ENCODE measurements at regions not wholly inside any gene's neighbourhood (a gene's known extent, or its start where the extent isn't known, plus 50 kb on each side); places are given as distances from the start of the nearest gene placed in this dataset.

GRCh38 chr15:47570044-47570443 is 147.3 kb upstream of the SEMA6D start:
- 92 to 97% (median 93%) methylated on average over 4 of the region's 4 CpGs for WGBS, 3 donors
- no peak for DNase-seq
- intact Hi-C loops (cut with DNase I), result no loop called here
- Histone ChIP-seq H3K36me3 (no peaks in the 10 kb centered on the region), H3K27ac (no peak overlapping the region), H3K27me3 (no peaks in the 10 kb centered on the region), H3K4me3 (no peak overlapping the region), H3K4me1 (ENCODE audit: insufficient read depth) (peaks cover 1% of the 10 kb centered on the region), H3K9me3 (no peaks in the 10 kb centered on the region)
- no peak for TF ChIP-seq POLR2A (IDR thresholded peaks at IDR 0.05)

DNA sequence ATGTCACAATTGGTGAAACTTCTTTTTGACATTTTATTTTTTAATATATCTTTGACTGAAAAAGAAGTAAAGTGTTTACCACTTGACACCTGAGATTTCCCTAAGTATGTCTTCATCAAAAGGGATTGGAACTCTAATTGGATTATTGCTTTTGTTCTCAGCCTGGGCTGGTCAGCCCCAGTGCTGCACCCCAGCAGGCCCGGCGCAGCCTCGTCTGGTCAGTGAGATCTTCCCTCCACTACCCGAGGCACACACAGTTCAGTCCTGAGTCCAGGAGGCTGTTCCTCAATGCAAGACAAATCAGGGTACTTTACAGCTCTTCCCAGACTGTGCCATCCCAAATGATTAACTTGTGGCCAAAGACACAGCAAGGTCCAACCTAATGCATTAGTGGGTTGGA is 146.9 kb upstream of the SEMA6D start:
- 66 to 69% (median 67%) methylated on average over 4 of the region's 4 CpGs for WGBS, 3 donors
- no peak overlapping the region for H3K27ac ChIP-seq
- no peak for TF ChIP-seq CTCF (IDR thresholded peaks at IDR 0.05)
- TF ChIP-seq POLR2A (IDR thresholded peaks at IDR 0.05), result no peak
- TF ChIP-seq EP300 (IDR thresholded peaks at IDR 0.05), result no peak
- no peaks in the 10 kb centered on the region for H3K9me3 ChIP-seq
- no peaks in the 10 kb centered on the region for H3K36me3 ChIP-seq
- intact Hi-C loops (cut with DNase I), result no loop called here
- no peak for DNase-seq
- H3K27me3 ChIP-seq, result no peaks in the 10 kb centered on the region
- peaks cover 1% of the 10 kb centered on the region for H3K4me1 ChIP-seq (ENCODE audit: insufficient read depth)
- H3K4me3 ChIP-seq, result no peak overlapping the region

GRCh38 chr15:47570881-47571640 is 146.2 kb upstream of the SEMA6D start:
- WGBS, 3 donors, result 10 to 43% (median 24%) methylated on average over 4 of the region's 4 CpGs
- intact Hi-C loops (cut with DNase I), result no loop called here
- H3K27ac ChIP-seq, result no peak overlapping the region

GRCh38 chr15:47573673-47574072 is 143.6 kb upstream of the SEMA6D start:
- TF ChIP-seq POLR2A (IDR thresholded peaks at IDR 0.05) (no peak), CTCF (IDR thresholded peaks at IDR 0.05) (no peak), EP300 (IDR thresholded peaks at IDR 0.05) (no peak)
- Histone ChIP-seq H3K4me3 (no peak overlapping the region), H3K4me1 (ENCODE audit: insufficient read depth) (peaks cover 7% of the 10 kb centered on the region), H3K36me3 (no peaks in the 10 kb centered on the region), H3K27ac (no peak overlapping the region), H3K27me3 (no peaks in the 10 kb centered on the region), H3K9me3 (no peaks in the 10 kb centered on the region)
- intact Hi-C loops (cut with DNase I), result no loop called here
- no peak for DNase-seq

More at GRCh38 chr15:47570881-47571640, 146.2 kb upstream of the SEMA6D start:
- Histone ChIP-seq H3K4me1 (ENCODE audit: insufficient read depth) (peaks cover 1% of the 10 kb centered on the region), H3K36me3 (no peaks in the 10 kb centered on the region), H3K4me3 (no peak overlapping the region), H3K27me3 (no peaks in the 10 kb centered on the region), H3K9me3 (no peaks in the 10 kb centered on the region)
- TF ChIP-seq CTCF (IDR thresholded peaks at IDR 0.05), result no peak
- no peak for TF ChIP-seq EP300 (IDR thresholded peaks at IDR 0.05)
- TF ChIP-seq POLR2A (IDR thresholded peaks at IDR 0.05), result no peak
- no peak for DNase-seq

- no peaks in the 10 kb centered on the region for H3K36me3 ChIP-seq
- TF ChIP-seq POLR2A (IDR thresholded peaks at IDR 0.05), result no peak
- no peak for TF ChIP-seq EP300 (IDR thresholded peaks at IDR 0.05)
- no peak for TF ChIP-seq CTCF (IDR thresholded peaks at IDR 0.05)
- H3K4me3 ChIP-seq, result no peak overlapping the region
- intact Hi-C loops (cut with DNase I), result no loop called here
- H3K27ac ChIP-seq, result peak overlapping the region in 1 of 2 donors; percentile 25
- H3K27me3 ChIP-seq, result no peaks in the 10 kb centered on the region
- peaks cover 6% of the 10 kb centered on the region for H3K4me1 ChIP-seq (ENCODE audit: insufficient read depth)
- H3K9me3 ChIP-seq, result no peaks in the 10 kb centered on the region
- DNase-seq, result no peak
Observed at GRCh38 chr15:47577000-47577399, 140.3 kb upstream of the SEMA6D start.
